Epithelial cell of prostate (primary cell): ENCODE measurements at regions not wholly inside any gene's neighbourhood (a gene's known extent, or its start where the extent isn't known, plus 50 kb on each side); places are given as distances from the start of the nearest gene placed in this dataset.

Experiments
- DNase-seq: peaks from one replicate; pipeline ENCODE4 v3.0.0-alpha.2; 2011; ENCODE audit warnings: low read depth, low spot score
- H3K27ac ChIP-seq: fragments of 450-650 bp; 2 replicates; pipeline ENCODE4 v1.5.1; 2017; ENCODE audit warnings: mild to moderate bottlenecking

GRCh38 chr15:96702589-96702988 lies 372.1 kb downstream of the NR2F2 start:
- no peak overlapping the region for H3K27ac ChIP-seq
- DNase-seq = no peak

- DNase-seq = no peak
- H3K27ac ChIP-seq = no peak overlapping the region
Measured at GRCh38 chr15:96703091-96703490, 372.6 kb downstream of the NR2F2 start.

- H3K27ac ChIP-seq = no peak overlapping the region
- DNase-seq = no peak
Measured at GRCh38 chr15:96703794-96704550, 373.5 kb downstream of the NR2F2 start.

- no peak overlapping the region for H3K27ac ChIP-seq
- no peak for DNase-seq
Measured at GRCh38 chr15:96716075-96716474, 385.6 kb downstream of the NR2F2 start.

- no peak for DNase-seq
- H3K27ac ChIP-seq = no peak overlapping the region
Measured at GRCh38 chr15:96716478-96716877, 386.0 kb downstream of the NR2F2 start.

- no peak for DNase-seq
- H3K27ac ChIP-seq = no peak overlapping the region
Measured at GRCh38 chr15:96720251-96720650, 389.8 kb downstream of the NR2F2 start.

GRCh38 chr15:96720656-96721055 lies 390.2 kb downstream of the NR2F2 start:
- no peak overlapping the region for H3K27ac ChIP-seq
- DNase-seq = no peak

- DNase-seq = no peak
- no peak overlapping the region for H3K27ac ChIP-seq
Measured at GRCh38 chr15:96728591-96728990, 398.1 kb downstream of the NR2F2 start.

GRCh38 chr15:96732704-96733103 lies 402.2 kb downstream of the NR2F2 start:
- no peak overlapping the region for H3K27ac ChIP-seq
- no peak for DNase-seq

- no peak for DNase-seq
- H3K27ac ChIP-seq = no peak overlapping the region
Measured at GRCh38 chr15:96733721-96734120, 403.2 kb downstream of the NR2F2 start.

- H3K27ac ChIP-seq = no peak overlapping the region
- no peak for DNase-seq
Measured at GRCh38 chr15:96735632-96736240, 405.2 kb downstream of the NR2F2 start.

- H3K27ac ChIP-seq = no peak overlapping the region
- DNase-seq = no peak
Measured at GRCh38 chr15:96736384-96736783, 405.9 kb downstream of the NR2F2 start.

GRCh38 chr15:96737408-96737807 lies 406.9 kb downstream of the NR2F2 start:
- DNase-seq = no peak
- H3K27ac ChIP-seq = no peak overlapping the region

- no peak for DNase-seq
- no peak overlapping the region for H3K27ac ChIP-seq
Measured at GRCh38 chr15:96746665-96747064, 416.2 kb downstream of the NR2F2 start.

- no peak overlapping the region for H3K27ac ChIP-seq
- no peak for DNase-seq
Measured at GRCh38 chr15:96747291-96747690, 416.8 kb downstream of the NR2F2 start.

GRCh38 chr15:96750361-96750760 lies 419.9 kb downstream of the NR2F2 start:
- no peak overlapping the region for H3K27ac ChIP-seq
- no peak for DNase-seq

- H3K27ac ChIP-seq = no peak overlapping the region
- no peak for DNase-seq
Measured at GRCh38 chr15:96756146-96756545, 425.6 kb downstream of the NR2F2 start.

GRCh38 chr15:96756656-96757055 lies 426.2 kb downstream of the NR2F2 start:
- H3K27ac ChIP-seq = no peak overlapping the region
- DNase-seq = no peak

- no peak for DNase-seq
- no peak overlapping the region for H3K27ac ChIP-seq
Measured at GRCh38 chr15:96762566-96762965, 432.1 kb downstream of the NR2F2 start.

- DNase-seq = no peak
- no peak overlapping the region for H3K27ac ChIP-seq
Measured at GRCh38 chr15:96764501-96764900, 434.0 kb downstream of the NR2F2 start.

GRCh38 chr15:96764946-96765345 lies 434.4 kb downstream of the NR2F2 start:
- DNase-seq = no peak

GRCh38 chr15:96766366-96766765 lies 435.9 kb downstream of the NR2F2 start:
- no peak for DNase-seq
- H3K27ac ChIP-seq = no peak overlapping the region

More at GRCh38 chr15:96764946-96765345, 434.4 kb downstream of the NR2F2 start:
- no peak overlapping the region for H3K27ac ChIP-seq
